ENCODE measurements at regions not wholly inside any gene's neighbourhood (a gene's known extent, or its start where the extent isn't known, plus 50 kb on each side); places are given as distances from the start of the nearest gene placed in this dataset.

- no peak overlapping the region for H3K27ac Mint-ChIP-seq
- peaks cover 0 to 1% (median 0%) of the 10 kb centered on the region in 7 donors for H3K4me1 Mint-ChIP-seq
- ChIA-PET POLR2A (interaction anchor here (0.6 kb wide), 1 partner anchor 17 kb away, joined by 3 read pairs; no protein-coding TSS in a partner anchor), CTCF (interaction anchor here (1.1 to 1.3 kb wide), 2 partner anchors 13 to 14 kb away, joined by 3 read pairs; no protein-coding TSS in a partner anchor)
- H3K9me3 Mint-ChIP-seq: peaks cover 0 to 5% (median 0%) of the 10 kb centered on the region in 11 donors
- H3K4me3 Mint-ChIP-seq: no peak overlapping the region
- no peaks in the 10 kb centered on the region for H3K36me3 Mint-ChIP-seq
- no peaks in the 10 kb centered on the region for H3K9me3 ChIP-seq (ENCODE audit: control insufficient read depth in 2 of 3, low read length in 3 of 3)
- intact Hi-C loops (cut with micrococcal nuclease): no loop called here
- peaks cover 0 to 9% (median 0%) of the 10 kb centered on the region in 5 donors for H3K27me3 Mint-ChIP-seq
- H3K4me3 ChIP-seq (ENCODE audit: low read length): no peak overlapping the region
- ATAC-seq (no peak), DNase-seq (no peak)
- H3K4me1 ChIP-seq (ENCODE audit: control insufficient read depth in 2 of 2, insufficient read depth in 2 of 2, low read length in 2 of 2): no peaks in the 10 kb centered on the region
- H3K36me3 ChIP-seq (ENCODE audit: control insufficient read depth in 2 of 3, insufficient read depth in 3 of 3, low read length in 3 of 3): no peaks in the 10 kb centered on the region
- H3K27ac ChIP-seq (ENCODE audit: low read depth, low read length): no peak overlapping the region
- H3K27me3 ChIP-seq (ENCODE audit: control insufficient read depth in 2 of 2, insufficient read depth in 2 of 2, low read length in 2 of 2): no peaks in the 10 kb centered on the region
Observed at GRCh38 chr6:44668976-44669934, 281.7 kb downstream of the CDC5L start.

DNA sequence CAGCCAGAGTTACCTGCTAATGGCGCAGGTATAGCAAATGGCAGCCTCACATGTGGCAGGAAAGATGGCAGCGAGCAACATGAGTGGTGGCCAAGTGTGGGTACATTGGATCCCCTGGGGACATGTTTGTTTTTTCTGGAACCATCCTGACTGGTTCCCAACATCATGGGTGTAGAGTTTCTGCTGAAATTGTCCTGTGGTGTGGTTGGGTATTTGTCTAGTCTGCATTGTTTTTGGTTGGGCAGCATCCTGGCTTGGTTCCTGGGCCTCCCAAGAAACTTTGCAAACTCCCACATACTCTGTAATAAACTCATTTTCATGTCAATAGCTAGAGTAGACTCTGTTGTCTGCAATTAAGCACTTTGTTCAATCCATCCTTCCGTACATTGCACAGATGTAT, 282.6 kb downstream of the CDC5L start:
- Histone ChIP-seq H3K4me1 (ENCODE audit: control insufficient read depth in 2 of 2, insufficient read depth in 2 of 2, low read length in 2 of 2) (no peaks in the 10 kb centered on the region), H3K36me3 (ENCODE audit: control insufficient read depth in 2 of 3, insufficient read depth in 3 of 3, low read length in 3 of 3) (no peaks in the 10 kb centered on the region), H3K4me3 (ENCODE audit: low read length) (no peak overlapping the region), H3K27ac (ENCODE audit: low read depth, low read length) (no peak overlapping the region), H3K27me3 (ENCODE audit: control insufficient read depth in 2 of 2, insufficient read depth in 2 of 2, low read length in 2 of 2) (no peaks in the 10 kb centered on the region), H3K9me3 (ENCODE audit: control insufficient read depth in 2 of 3, low read length in 3 of 3) (no peaks in the 10 kb centered on the region)
- DNase-seq (no peak), ATAC-seq (no peak)
- intact Hi-C loops (cut with micrococcal nuclease): no loop called here
- Mint-ChIP-seq H3K4me3 (no peak overlapping the region), H3K27ac (no peak overlapping the region), H3K4me1 (peaks cover 0 to 1% (median 0%) of the 10 kb centered on the region in 7 donors), H3K36me3 (no peaks in the 10 kb centered on the region), H3K27me3 (peaks cover 0 to 9% (median 0%) of the 10 kb centered on the region in 5 donors), H3K9me3 (peaks cover 0 to 5% (median 0%) of the 10 kb centered on the region in 11 donors)
- CTCF ChIA-PET: interaction anchor here (0.6 to 1.3 kb wide), 2 partner anchors 14 to 708 kb away, joined by 3 read pairs; no protein-coding TSS in a partner anchor
- POLR2A ChIA-PET: no interaction called here

GRCh38 chr6:44671333-44671732, 283.8 kb downstream of the CDC5L start:
- H3K36me3 ChIP-seq (ENCODE audit: control insufficient read depth in 2 of 3, insufficient read depth in 3 of 3, low read length in 3 of 3): no peaks in the 10 kb centered on the region
- DNase-seq (no peak), ATAC-seq (no peak)
- no peaks in the 10 kb centered on the region for H3K4me1 ChIP-seq (ENCODE audit: control insufficient read depth in 2 of 2, insufficient read depth in 2 of 2, low read length in 2 of 2)
- Mint-ChIP-seq H3K9me3 (peaks cover 0 to 5% (median 0%) of the 10 kb centered on the region in 11 donors), H3K4me1 (peaks cover 0 to 1% (median 0%) of the 10 kb centered on the region in 7 donors), H3K27me3 (peaks cover 0 to 9% (median 0%) of the 10 kb centered on the region in 5 donors), H3K27ac (no peak overlapping the region), H3K4me3 (no peak overlapping the region), H3K36me3 (no peaks in the 10 kb centered on the region)
- POLR2A ChIA-PET: no interaction called here
- H3K9me3 ChIP-seq (ENCODE audit: control insufficient read depth in 2 of 3, low read length in 3 of 3): no peaks in the 10 kb centered on the region
- intact Hi-C loops (cut with micrococcal nuclease): no loop called here
- H3K27me3 ChIP-seq (ENCODE audit: control insufficient read depth in 2 of 2, insufficient read depth in 2 of 2, low read length in 2 of 2): no peaks in the 10 kb centered on the region
- CTCF ChIA-PET: no interaction called here
- no peak overlapping the region for H3K4me3 ChIP-seq (ENCODE audit: low read length)
- no peak overlapping the region for H3K27ac ChIP-seq (ENCODE audit: low read depth, low read length)

- Histone ChIP-seq H3K27me3 (ENCODE audit: control insufficient read depth in 2 of 2, insufficient read depth in 2 of 2, low read length in 2 of 2) (no peaks in the 10 kb centered on the region), H3K4me3 (ENCODE audit: low read length) (no peak overlapping the region), H3K36me3 (ENCODE audit: control insufficient read depth in 2 of 3, insufficient read depth in 3 of 3, low read length in 3 of 3) (no peaks in the 10 kb centered on the region), H3K9me3 (ENCODE audit: control insufficient read depth in 2 of 3, low read length in 3 of 3) (no peaks in the 10 kb centered on the region), H3K27ac (ENCODE audit: low read depth, low read length) (no peak overlapping the region), H3K4me1 (ENCODE audit: control insufficient read depth in 2 of 2, insufficient read depth in 2 of 2, low read length in 2 of 2) (no peaks in the 10 kb centered on the region)
- DNase-seq: no peak
- Mint-ChIP-seq H3K9me3 (peaks cover 0 to 5% (median 0%) of the 10 kb centered on the region in 11 donors), H3K27me3 (peaks cover 0 to 9% (median 0%) of the 10 kb centered on the region in 5 donors), H3K4me3 (no peak overlapping the region), H3K27ac (no peak overlapping the region), H3K36me3 (no peaks in the 10 kb centered on the region), H3K4me1 (peaks cover 0 to 1% (median 0%) of the 10 kb centered on the region in 7 donors)
- ChIA-PET CTCF (interaction anchor here (0.7 kb wide), 1 partner anchor 425 kb away, joined by 4 read pairs; no protein-coding TSS in a partner anchor), POLR2A (interaction anchor here (1.0 kb wide), 1 partner anchor 16 kb away, joined by 3 read pairs; no protein-coding TSS in a partner anchor)
- intact Hi-C loops (cut with micrococcal nuclease): no loop called here
- no peak for ATAC-seq
Observed at GRCh38 chr6:44672086-44672485, 284.6 kb downstream of the CDC5L start.

DNA sequence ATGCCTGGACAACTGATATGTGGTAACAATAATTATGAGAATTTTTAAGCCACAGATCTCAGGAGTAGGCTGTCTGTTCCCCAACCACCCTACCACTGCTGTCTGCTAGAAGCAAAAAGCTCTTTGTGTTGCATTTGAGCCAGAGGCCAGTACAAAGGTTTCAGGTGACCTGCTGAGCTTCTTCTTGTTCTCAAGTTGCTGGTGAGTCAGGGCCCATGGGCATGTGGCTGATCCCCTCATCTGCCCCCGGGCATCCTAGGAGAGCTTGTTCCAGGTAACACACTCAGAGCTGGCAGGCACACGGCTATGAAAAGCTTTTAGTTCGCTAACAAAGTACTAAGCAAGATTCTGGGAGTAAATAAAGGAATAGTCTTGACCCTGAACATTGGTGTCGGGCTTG, 285.3 kb downstream of the CDC5L start:
- peaks cover 0 to 9% (median 0%) of the 10 kb centered on the region in 5 donors for H3K27me3 Mint-ChIP-seq
- CTCF ChIA-PET: no interaction called here
- ATAC-seq (no peak), DNase-seq (no peak)
- Histone ChIP-seq H3K27ac (ENCODE audit: low read depth, low read length) (no peak overlapping the region), H3K9me3 (ENCODE audit: control insufficient read depth in 2 of 3, low read length in 3 of 3) (no peaks in the 10 kb centered on the region), H3K4me1 (ENCODE audit: control insufficient read depth in 2 of 2, insufficient read depth in 2 of 2, low read length in 2 of 2) (no peaks in the 10 kb centered on the region), H3K36me3 (ENCODE audit: control insufficient read depth in 2 of 3, insufficient read depth in 3 of 3, low read length in 3 of 3) (no peaks in the 10 kb centered on the region), H3K4me3 (ENCODE audit: low read length) (no peak overlapping the region), H3K27me3 (ENCODE audit: control insufficient read depth in 2 of 2, insufficient read depth in 2 of 2, low read length in 2 of 2) (no peaks in the 10 kb centered on the region)
- no peak overlapping the region for H3K4me3 Mint-ChIP-seq
- H3K4me1 Mint-ChIP-seq: no peaks in the 10 kb centered on the region
- intact Hi-C loops (cut with micrococcal nuclease): no loop called here
- POLR2A ChIA-PET: interaction anchor here (0.9 kb wide), 1 partner anchor 11 kb away, joined by 3 read pairs; no protein-coding TSS in a partner anchor
- no peaks in the 10 kb centered on the region for H3K36me3 Mint-ChIP-seq
- peaks cover 0 to 5% (median 0%) of the 10 kb centered on the region in 11 donors for H3K9me3 Mint-ChIP-seq
- H3K27ac Mint-ChIP-seq: no peak overlapping the region

GRCh38 chr6:44674226-44675155, 287.0 kb downstream of the CDC5L start:
- H3K27ac ChIP-seq (ENCODE audit: low read depth, low read length): no peak overlapping the region
- no peaks in the 10 kb centered on the region for H3K36me3 ChIP-seq (ENCODE audit: control insufficient read depth in 2 of 3, insufficient read depth in 3 of 3, low read length in 3 of 3)
- Mint-ChIP-seq H3K9me3 (peaks cover 0 to 2% (median 0%) of the 10 kb centered on the region in 11 donors), H3K4me1 (no peaks in the 10 kb centered on the region), H3K27me3 (peaks cover 0 to 9% (median 0%) of the 10 kb centered on the region in 5 donors), H3K36me3 (no peaks in the 10 kb centered on the region), H3K4me3 (no peak overlapping the region), H3K27ac (no peak overlapping the region)
- no peak for DNase-seq
- intact Hi-C loops (cut with micrococcal nuclease): no loop called here
- no peaks in the 10 kb centered on the region for H3K27me3 ChIP-seq (ENCODE audit: control insufficient read depth in 2 of 2, insufficient read depth in 2 of 2, low read length in 2 of 2)
- ChIA-PET CTCF (no interaction called here), POLR2A (no interaction called here)
- no peaks in the 10 kb centered on the region for H3K9me3 ChIP-seq (ENCODE audit: control insufficient read depth in 2 of 3, low read length in 3 of 3)
- H3K4me1 ChIP-seq (ENCODE audit: control insufficient read depth in 2 of 2, insufficient read depth in 2 of 2, low read length in 2 of 2): no peaks in the 10 kb centered on the region
- ATAC-seq: no peak
- H3K4me3 ChIP-seq (ENCODE audit: low read length): no peak overlapping the region

Data from naive thymus-derived CD4-positive, alpha-beta T cell (primary cell).